HepG2 (cell line): ENCODE measurements at regions not wholly inside any gene's neighbourhood (a gene's known extent, or its start where the extent isn't known, plus 50 kb on each side); places are given as distances from the start of the nearest gene placed in this dataset.

Source experiments
- ATAC-seq: fragments of 200-7000 bp; cut with Tn5 transposase; 3 replicates; pipeline ENCODE4 v1.9.1; 2020; ENCODE audit warnings: mild to moderate bottlenecking, moderate library complexity
- BruUV-seq: library from RNA; stranded (reverse); fragments of 400-500 nt; replicated peaks from 2 replicates; lab custom pipeline; 2021; lab: Mats Ljungman, UMichigan
- CTCF ChIA-PET: fragments of 300-600 bp; formaldehyde crosslinking; extraction: SDS; loops from one replicate; lab custom pipeline; 2021; ENCODE audit warnings: low total read pairs, inconsistent platforms, low intra/inter-chr PET ratio; lab: Yijun Ruan, JAX
- POLR2A ChIA-PET: fragments of 350-600 bp; sonication (Branson Sonifier 250); formaldehyde crosslinking; loops from one replicate; lab custom pipeline; 2020; ENCODE audit warnings: antibody characterized with exemption, inconsistent platforms; lab: Yijun Ruan, JAX
- DNase-seq: peaks from one replicate; pipeline ENCODE4 v3.0.0-alpha.2; 2015; ENCODE audit warnings: low spot score
- FAIRE-seq: peaks from 3 replicates; lab custom pipeline; 2011; peaks lifted over from hg19 to GRCh38; lab: Jason Lieb, UNC
- H2AFZ ChIP-seq: one replicate; pipeline ENCODE4 v1.6.1; 2011; ENCODE audit warnings: low read length, inconsistent platforms
- H3K27ac ChIP-seq: fragments of 300-600 bp; 3 replicates; pipeline ENCODE4 v1.8.0; 2011; ENCODE audit warnings: mixed run types, mild to moderate bottlenecking, mixed read lengths, low read length, inconsistent platforms; ENCODE audit not compliant: insufficient read depth; ENCODE audit errors: extremely low read length
- H3K27me3 ChIP-seq, 2 experiments: fragments of 200-600 bp in 1 of 2; 2 replicates in 1 of 2; 3 replicates in 1 of 2; pipeline versions ENCODE4 v1.6.0 to v1.8.0; 2011; ENCODE audit warnings: low read length in 2 of 2, mild to moderate bottlenecking in 2 of 2, moderate library complexity in 2 of 2, inconsistent platforms in 1 of 2; ENCODE audit not compliant: insufficient read depth in 2 of 2, control insufficient read depth in 1 of 2
- H3K36me3 ChIP-seq, 2 experiments: fragments of 200-600 bp in 1 of 2; replicated peaks in 1 of 2; 2 replicates in 1 of 2; 3 replicates in 1 of 2; pipeline versions ENCODE4 v1.5.1 to v1.8.0; 2011; ENCODE audit warnings: low read length in 2 of 2, inconsistent platforms in 1 of 2; ENCODE audit not compliant: insufficient read depth in 2 of 2, control insufficient read depth in 1 of 2
- H3K4me1 ChIP-seq: 2 replicates; pipeline ENCODE4 v1.5.1; 2012; ENCODE audit warnings: low read length, inconsistent platforms; ENCODE audit not compliant: insufficient read depth
- H3K4me2 ChIP-seq: 2 replicates; pipeline ENCODE4 v1.6.0; 2011; ENCODE audit warnings: low read depth, low read length, inconsistent platforms
- H3K4me3 ChIP-seq, 3 experiments: fragments of 200-600 bp in 1 of 3; sonication (generic), shearing (Covaris generic) in 1 of 3; replicated peaks in 1 of 3; 2 replicates each; pipeline ENCODE4 v1.5.1; 2011 to 2016; ENCODE audit warnings: low read length in 3 of 3, inconsistent platforms in 2 of 3, low read depth in 2 of 3, mild to moderate bottlenecking in 2 of 3, control low read depth in 1 of 3, mixed read lengths in 1 of 3; ENCODE audit not compliant: insufficient read depth in 1 of 3
- H3K79me2 ChIP-seq: one replicate; pipeline ENCODE4 v1.6.1; 2011; ENCODE audit warnings: low read length, inconsistent platforms; ENCODE audit not compliant: insufficient read depth
- H3K9ac ChIP-seq: 2 replicates; pipeline ENCODE4 v1.6.0; 2011; ENCODE audit warnings: mild to moderate bottlenecking, low read depth, low read length, inconsistent platforms; ENCODE audit not compliant: insufficient read depth
- H3K9me3 ChIP-seq: 2 replicates; pipeline ENCODE4 v1.5.1; 2012; ENCODE audit warnings: mild to moderate bottlenecking, low read length
- H4K20me1 ChIP-seq: 2 replicates; pipeline ENCODE4 v1.6.0; 2011; ENCODE audit warnings: inconsistent platforms, mild to moderate bottlenecking, low read length, moderate library complexity; ENCODE audit not compliant: insufficient read depth
- HES4 ChIP-seq: sonication (generic); formaldehyde crosslinking; IDR thresholded peaks from 2 replicates; pipeline ENCODE4 v1.9.0; 2021; ENCODE audit warnings: mild to moderate bottlenecking, missing genetic modification reagents, borderline replicate concordance
- KDM3A ChIP-seq: IDR thresholded peaks from 2 replicates; pipeline ENCODE4 v1.6.1; 2018; ENCODE audit warnings: low read depth, missing compliant biosample characterization
- RBFOX2 ChIP-seq: fragments of 200-400 bp; formaldehyde crosslinking; IDR thresholded peaks from 2 replicates; pipeline ENCODE4 v1.6.1; 2017; ENCODE audit warnings: low read depth, mild to moderate bottlenecking, low read length
- SNRNP70 ChIP-seq: fragments of 200-400 bp; formaldehyde crosslinking; IDR thresholded peaks from 2 replicates; pipeline ENCODE4 v1.6.1; 2017; ENCODE audit warnings: mild to moderate bottlenecking, low read depth, low read length, moderate library complexity
- ZFP36L1 ChIP-seq: sonication (generic); formaldehyde crosslinking; IDR thresholded peaks from 2 replicates; pipeline ENCODE4 v1.8.0; 2022; ENCODE audit warnings: mild to moderate bottlenecking, missing genetic modification reagents, moderate library complexity
- ZNF143 ChIP-seq: sonication (generic); formaldehyde crosslinking; IDR thresholded peaks from 2 replicates; pipeline ENCODE4 v1.4.0; 2020; ENCODE audit warnings: missing genetic modification reagents
- WGBS: methylation state at CpG from one replicate; pipeline ENCODE4 v1.1.6; 2017; ENCODE audit warnings: low lambda C conversion rate; 5-methylcytosine and 5-hydroxymethylcytosine counted together
- in situ Hi-C: cut with HindIII; loops from 2 replicates; pipeline ENCODE4 v1.10.0; 2017; ENCODE audit warnings: low pct_unique_long_range_greater_than_20kb; ENCODE audit not compliant: extremely low pct_ligation_motif_present
- intact Hi-C: fragments of 100-400 bp; cut with micrococcal nuclease; formaldehyde crosslinking; loops from one replicate; pipeline ENCODE4 v1.10.0; 2022; ENCODE audit not compliant: unreplicated experiment
- TF ChIP-seq, protein P1 (sequence below): sonication (generic); formaldehyde crosslinking; IDR thresholded peaks from 2 replicates; pipeline ENCODE4 v1.4.0; 2020; ENCODE audit warnings: missing genetic modification reagents
- TF ChIP-seq, protein P2 (sequence below): sonication (generic); formaldehyde crosslinking; IDR thresholded peaks from one replicate; pipeline ENCODE4 v1.5.1; 2020; ENCODE audit warnings: mild to moderate bottlenecking, missing genetic modification reagents; ENCODE audit errors: not compliant biosample characterization

DNA sequence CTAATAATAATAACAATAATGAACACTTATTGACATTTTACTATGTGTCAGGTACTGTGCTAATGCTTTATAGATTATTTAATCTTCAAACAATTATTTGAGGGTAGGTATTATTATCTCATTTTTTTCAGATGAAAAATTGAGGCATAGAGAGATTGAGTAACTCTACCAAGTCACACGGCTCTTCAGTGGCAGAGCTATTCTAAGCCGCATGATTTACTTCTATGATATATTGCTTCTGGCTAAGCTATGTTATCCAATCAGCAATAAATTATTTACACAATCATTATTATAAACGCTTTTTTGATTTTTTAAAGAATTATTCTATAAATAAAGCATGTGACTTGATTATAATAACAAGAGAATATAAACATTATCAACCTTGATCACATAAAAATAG, 80.0 kb downstream of the TMEM30B start (continued):
- TF ChIP-seq ZFP36L1 (CRISPR knock-in tag) (no peak), HES4 (CRISPR knock-in tag) (no peak), ZNF143 (CRISPR knock-in tag) (no peak)
- TF ChIP-seq, protein P1, sequence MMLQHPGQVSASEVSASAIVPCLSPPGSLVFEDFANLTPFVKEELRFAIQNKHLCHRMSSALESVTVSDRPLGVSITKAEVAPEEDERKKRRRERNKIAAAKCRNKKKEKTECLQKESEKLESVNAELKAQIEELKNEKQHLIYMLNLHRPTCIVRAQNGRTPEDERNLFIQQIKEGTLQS: no peak

GRCh38 chr14:61197416-61197815, 83.7 kb downstream of the TMEM30B start:
- no TSS peak for BruUV-seq
- H3K4me3 ChIP-seq: no peak overlapping the region
- intact Hi-C loops (loop anchor here (1.0 kb wide), 1 partner anchor 572 kb away; no protein-coding TSS in a partner anchor), in situ Hi-C loops (loop anchor here (10.0 to 25.0 kb wide), 2 partner anchors 160 to 573 kb away; no protein-coding TSS in a partner anchor)
- no peaks in the 10 kb centered on the region for H4K20me1 ChIP-seq
- no peak overlapping the region for H3K9ac ChIP-seq
- H3K4me1 ChIP-seq: no peaks in the 10 kb centered on the region; the same call in 1 of the 2 replicates
- ChIA-PET POLR2A (no interaction called here), CTCF (no interaction called here)
- H3K79me2 ChIP-seq: no peaks in the 10 kb centered on the region
- FAIRE-seq: no peak
- H3K4me2 ChIP-seq: no peak overlapping the region
- WGBS: 31% methylated on average over 4 of the region's 4 CpGs
- no peaks in the 10 kb centered on the region for H3K9me3 ChIP-seq
- no peak for DNase-seq
- no peaks in the 10 kb centered on the region for H3K36me3 ChIP-seq
- no peak overlapping the region for H3K27ac ChIP-seq
- no peak for TF ChIP-seq KDM3A (CRISPR knock-in tag)
- no peak for TF ChIP-seq RBFOX2
- TF ChIP-seq SNRNP70: no peak
- TF ChIP-seq, protein P2, sequence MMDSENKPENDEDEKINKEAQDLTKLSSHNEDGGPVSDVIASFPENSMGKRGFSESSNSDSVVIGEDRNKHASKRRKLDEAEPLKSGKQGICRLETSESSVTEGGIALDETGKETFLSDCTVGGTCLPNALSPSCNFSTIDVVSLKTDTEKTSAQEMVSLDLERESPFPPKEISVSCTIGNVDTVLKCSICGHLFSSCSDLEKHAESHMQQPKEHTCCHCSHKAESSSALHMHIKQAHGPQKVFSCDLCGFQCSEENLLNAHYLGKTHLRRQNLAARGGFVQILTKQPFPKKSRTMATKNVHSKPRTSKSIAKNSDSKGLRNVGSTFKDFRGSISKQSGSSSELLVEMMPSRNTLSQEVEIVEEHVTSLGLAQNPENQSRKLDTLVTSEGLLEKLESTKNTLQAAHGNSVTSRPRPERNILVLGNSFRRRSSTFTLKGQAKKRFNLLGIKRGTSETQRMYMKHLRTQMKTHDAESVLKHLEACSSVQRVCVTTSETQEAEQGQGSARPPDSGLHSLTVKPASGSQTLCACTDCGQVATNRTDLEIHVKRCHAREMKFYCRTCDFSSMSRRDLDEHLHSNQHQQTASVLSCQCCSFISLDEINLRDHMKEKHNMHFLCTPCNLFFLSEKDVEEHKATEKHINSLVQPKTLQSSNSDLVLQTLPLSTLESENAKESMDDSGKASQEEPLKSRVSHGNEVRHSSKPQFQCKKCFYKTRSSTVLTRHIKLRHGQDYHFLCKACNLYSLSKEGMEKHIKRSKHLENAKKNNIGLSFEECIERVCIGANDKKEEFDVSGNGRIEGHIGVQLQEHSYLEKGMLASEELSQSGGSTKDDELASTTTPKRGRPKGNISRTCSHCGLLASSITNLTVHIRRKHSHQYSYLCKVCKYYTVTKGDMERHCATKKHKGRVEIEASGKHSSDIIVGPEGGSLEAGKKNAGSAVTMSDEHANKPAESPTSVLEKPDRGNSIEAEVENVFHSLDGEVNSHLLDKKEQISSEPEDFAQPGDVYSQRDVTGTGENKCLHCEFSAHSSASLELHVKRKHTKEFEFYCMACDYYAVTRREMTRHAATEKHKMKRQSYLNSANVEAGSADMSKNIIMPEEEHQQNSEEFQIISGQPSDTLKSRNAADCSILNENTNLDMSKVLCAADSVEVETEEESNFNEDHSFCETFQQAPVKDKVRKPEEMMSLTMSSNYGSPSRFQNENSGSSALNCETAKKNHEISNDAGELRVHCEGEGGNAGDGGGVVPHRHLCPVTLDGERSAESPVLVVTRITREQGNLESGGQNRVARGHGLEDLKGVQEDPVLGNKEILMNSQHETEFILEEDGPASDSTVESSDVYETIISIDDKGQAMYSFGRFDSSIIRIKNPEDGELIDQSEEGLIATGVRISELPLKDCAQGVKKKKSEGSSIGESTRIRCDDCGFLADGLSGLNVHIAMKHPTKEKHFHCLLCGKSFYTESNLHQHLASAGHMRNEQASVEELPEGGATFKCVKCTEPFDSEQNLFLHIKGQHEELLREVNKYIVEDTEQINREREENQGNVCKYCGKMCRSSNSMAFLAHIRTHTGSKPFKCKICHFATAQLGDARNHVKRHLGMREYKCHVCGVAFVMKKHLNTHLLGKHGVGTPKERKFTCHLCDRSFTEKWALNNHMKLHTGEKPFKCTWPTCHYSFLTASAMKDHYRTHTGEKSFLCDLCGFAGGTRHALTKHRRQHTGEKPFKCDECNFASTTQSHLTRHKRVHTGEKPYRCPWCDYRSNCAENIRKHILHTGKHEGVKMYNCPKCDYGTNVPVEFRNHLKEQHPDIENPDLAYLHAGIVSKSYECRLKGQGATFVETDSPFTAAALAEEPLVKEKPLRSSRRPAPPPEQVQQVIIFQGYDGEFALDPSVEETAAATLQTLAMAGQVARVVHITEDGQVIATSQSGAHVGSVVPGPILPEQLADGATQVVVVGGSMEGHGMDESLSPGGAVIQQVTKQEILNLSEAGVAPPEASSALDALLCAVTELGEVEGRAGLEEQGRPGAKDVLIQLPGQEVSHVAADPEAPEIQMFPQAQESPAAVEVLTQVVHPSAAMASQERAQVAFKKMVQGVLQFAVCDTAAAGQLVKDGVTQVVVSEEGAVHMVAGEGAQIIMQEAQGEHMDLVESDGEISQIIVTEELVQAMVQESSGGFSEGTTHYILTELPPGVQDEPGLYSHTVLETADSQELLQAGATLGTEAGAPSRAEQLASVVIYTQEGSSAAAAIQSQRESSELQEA (CRISPR knock-in tag): no peak
- ATAC-seq: no peak
- H3K27me3 ChIP-seq: no peaks in the 10 kb centered on the region
- no peak overlapping the region for H2AFZ ChIP-seq
